GM18858 (cell line): ENCODE measurements at regions not wholly inside any gene's neighbourhood (a gene's known extent, or its start where the extent isn't known, plus 50 kb on each side); places are given as distances from the start of the nearest gene placed in this dataset.
A peak's percentile ranks its signal among the peaks of the same experiment; 100 is the strongest.
"Not testable (repeated sequence)": the region's sequence is repeated elsewhere in the genome, so short reads cannot be mapped to it uniquely, and the experiment has no call there.

Experiments
- ATAC-seq: cut with Tn5 transposase; IDR thresholded peaks from one replicate; pipeline ENCODE4 v1.9.1; 2021; ENCODE audit not compliant: unreplicated experiment

GRCh38 chr14:86357876-86358275 lies 827.9 kb downstream of the FLRT2 start:
- no peak for ATAC-seq

GRCh38 chr14:86357119-86357518 lies 827.2 kb downstream of the FLRT2 start:
- no peak for ATAC-seq

- no peak for ATAC-seq
Observed at GRCh38 chr14:86346818-86347384, 817.0 kb downstream of the FLRT2 start.

GRCh38 chr14:86334355-86334754 lies 804.4 kb downstream of the FLRT2 start:
- no peak for ATAC-seq

- ATAC-seq: no peak
Observed at GRCh38 chr14:86333493-86333892, 803.5 kb downstream of the FLRT2 start.

GRCh38 chr14:86331341-86331740 lies 801.4 kb downstream of the FLRT2 start:
- no peak for ATAC-seq

GRCh38 chr14:86321151-86321550 lies 791.2 kb downstream of the FLRT2 start:
- no peak for ATAC-seq

- not testable (repeated sequence) for ATAC-seq
Observed at GRCh38 chr14:86312154-86312665, 782.3 kb downstream of the FLRT2 start.

- ATAC-seq: no peak
Observed at GRCh38 chr14:86311151-86311550, 781.2 kb downstream of the FLRT2 start.

GRCh38 chr14:86310611-86311010 lies 780.7 kb downstream of the FLRT2 start:
- no peak for ATAC-seq

- ATAC-seq: no peak
Observed at GRCh38 chr14:86310148-86310547, 780.2 kb downstream of the FLRT2 start.

GRCh38 chr14:86305058-86305457 lies 775.1 kb downstream of the FLRT2 start:
- ATAC-seq: no peak

GRCh38 chr14:86299994-86300393 lies 770.0 kb downstream of the FLRT2 start:
- ATAC-seq: no peak

- no peak for ATAC-seq
Observed at GRCh38 chr14:86296173-86296572, 766.2 kb downstream of the FLRT2 start.

- ATAC-seq: no peak
Observed at GRCh38 chr14:86288336-86288735, 758.4 kb downstream of the FLRT2 start.

GRCh38 chr14:86279405-86279804 lies 749.5 kb downstream of the FLRT2 start:
- ATAC-seq: no peak

GRCh38 chr14:86257973-86258372 lies 728.0 kb downstream of the FLRT2 start:
- no peak for ATAC-seq

- ATAC-seq: peak; percentile 87
Observed at GRCh38 chr14:86243158-86243557, 713.2 kb downstream of the FLRT2 start.

GRCh38 chr14:86237733-86238132 lies 707.8 kb downstream of the FLRT2 start:
- no peak for ATAC-seq

- no peak for ATAC-seq
Observed at GRCh38 chr14:86221755-86222154, 691.8 kb downstream of the FLRT2 start.

- ATAC-seq: no peak
Observed at GRCh38 chr14:86221000-86221399, 691.1 kb downstream of the FLRT2 start.

- no peak for ATAC-seq
Observed at GRCh38 chr14:86217523-86217922, 687.6 kb downstream of the FLRT2 start.

- ATAC-seq: no peak
Observed at GRCh38 chr14:86203843-86204242, 673.9 kb downstream of the FLRT2 start.
